Hepatocyte (in vitro differentiated cells): ENCODE measurements at regions not wholly inside any gene's neighbourhood (a gene's known extent, or its start where the extent isn't known, plus 50 kb on each side); places are given as distances from the start of the nearest gene placed in this dataset.

Experiments used
- CTCF ChIP-seq: fragments of 200-600 bp; sonication (generic); IDR thresholded peaks from 2 replicates; pipeline ENCODE4 v1.5.1; 2016; ENCODE audit warnings: antibody characterized with exemption, mild to moderate bottlenecking; ENCODE audit not compliant: poor library complexity
- EZH2 ChIP-seq: fragments of 200-600 bp; sonication (generic); IDR thresholded peaks from 2 replicates; pipeline ENCODE4 v1.6.1; 2016; ENCODE audit warnings: antibody characterized with exemption, mild to moderate bottlenecking, borderline replicate concordance

DNA sequence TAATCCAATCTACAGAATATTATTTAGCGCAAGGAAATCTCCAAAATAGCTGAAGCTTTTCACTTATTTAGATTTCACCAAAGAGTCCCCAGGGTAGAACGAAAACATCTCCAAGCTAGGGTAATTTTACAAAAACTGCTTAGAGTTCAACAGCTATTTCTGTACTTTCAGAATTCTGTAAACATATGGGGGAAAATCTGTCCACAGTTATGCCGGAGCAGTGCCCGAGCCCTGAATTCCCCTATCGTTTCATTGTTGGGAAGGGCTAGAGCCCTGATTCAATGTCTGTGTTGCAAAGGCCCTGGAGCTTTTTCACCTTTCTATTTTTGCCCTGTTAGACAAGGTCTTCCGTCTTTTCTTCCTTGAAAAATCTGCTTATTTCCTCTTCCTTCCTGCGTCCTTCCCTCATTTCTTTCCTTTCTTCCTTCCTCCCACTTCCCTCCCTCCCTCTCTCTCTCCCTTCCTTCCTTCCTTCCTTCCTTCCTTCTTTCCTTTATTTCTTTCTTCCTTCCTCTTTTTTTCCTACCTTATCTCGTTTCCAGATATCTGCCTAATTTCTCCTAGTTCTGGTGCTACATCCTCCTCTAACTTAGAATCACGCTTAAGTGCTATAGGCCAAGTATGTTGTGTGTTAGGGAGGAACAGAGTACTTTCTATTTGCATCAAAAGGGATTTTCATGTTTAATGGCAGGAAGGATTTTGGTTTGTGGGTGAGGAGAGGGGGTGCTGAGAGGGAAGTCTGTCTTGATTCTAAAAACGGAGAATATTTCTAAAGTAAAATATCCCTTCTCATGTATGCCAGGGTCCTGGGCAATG lies 122.5 kb upstream of the BMP2 start:
- no peak for TF ChIP-seq CTCF
- no peak for TF ChIP-seq EZH2
